HG02571 (cell line): ENCODE measurements at regions not wholly inside any gene's neighbourhood (a gene's known extent, or its start where the extent isn't known, plus 50 kb on each side); places are given as distances from the start of the nearest gene placed in this dataset.
"Not testable (repeated sequence)": the region's sequence is repeated elsewhere in the genome, so short reads cannot be mapped to it uniquely, and the experiment has no call there.

ENCODE experiments used
- ATAC-seq: cut with Tn5 transposase; IDR thresholded peaks from one replicate; pipeline ENCODE4 v1.9.1; 2021; ENCODE audit warnings: mild to moderate bottlenecking, moderate library complexity; ENCODE audit not compliant: unreplicated experiment

- ATAC-seq = no peak
Observed at GRCh38 chr4:187617113-187617512, 378.5 kb upstream of the ZFP42 start.

- no peak for ATAC-seq
Observed at GRCh38 chr4:187618701-187619281, 376.8 kb upstream of the ZFP42 start.

- no peak for ATAC-seq
Observed at GRCh38 chr4:187619319-187619718, 376.3 kb upstream of the ZFP42 start.

- no peak for ATAC-seq
Observed at GRCh38 chr4:187632260-187632995, 363.1 kb upstream of the ZFP42 start.

GRCh38 chr4:187633245-187633644 is 362.3 kb upstream of the ZFP42 start:
- no peak for ATAC-seq

GRCh38 chr4:187656959-187657358 is 338.6 kb upstream of the ZFP42 start:
- ATAC-seq = no peak

- ATAC-seq = no peak
Observed at GRCh38 chr4:187663076-187663475, 332.5 kb upstream of the ZFP42 start.

- ATAC-seq = no peak
Observed at GRCh38 chr4:187664011-187664410, 331.6 kb upstream of the ZFP42 start.

GRCh38 chr4:187665086-187665485 is 330.5 kb upstream of the ZFP42 start:
- no peak for ATAC-seq

- no peak for ATAC-seq
Observed at GRCh38 chr4:187666034-187666433, 329.5 kb upstream of the ZFP42 start.

- no peak for ATAC-seq
Observed at GRCh38 chr4:187666697-187667494, 328.7 kb upstream of the ZFP42 start.

- no peak for ATAC-seq
Observed at GRCh38 chr4:187668526-187669082, 327.0 kb upstream of the ZFP42 start.

GRCh38 chr4:187671521-187671920 is 324.1 kb upstream of the ZFP42 start:
- ATAC-seq = not testable (repeated sequence)

GRCh38 chr4:187671958-187672357 is 323.6 kb upstream of the ZFP42 start:
- ATAC-seq = not testable (repeated sequence)

- not testable (repeated sequence) for ATAC-seq
Observed at GRCh38 chr4:187672526-187672925, 323.0 kb upstream of the ZFP42 start.

- no peak for ATAC-seq
Observed at GRCh38 chr4:187679450-187679849, 316.1 kb upstream of the ZFP42 start.

GRCh38 chr4:187685247-187685646 is 310.3 kb upstream of the ZFP42 start:
- no peak for ATAC-seq

- ATAC-seq = no peak
Observed at GRCh38 chr4:187687697-187688096, 307.9 kb upstream of the ZFP42 start.

- no peak for ATAC-seq
Observed at GRCh38 chr4:187692626-187693025, 302.9 kb upstream of the ZFP42 start.

GRCh38 chr4:187695531-187695930 is 300.0 kb upstream of the ZFP42 start:
- ATAC-seq = not testable (repeated sequence)

- ATAC-seq = no peak
Observed at GRCh38 chr4:187711586-187711985, 284.0 kb upstream of the ZFP42 start.

- no peak for ATAC-seq
Observed at GRCh38 chr4:187714957-187715356, 280.6 kb upstream of the ZFP42 start.
